Hematopoietic multipotent progenitor cell treated with erythropoietin and hydrocortisone succinate and interleukin-3 and kit ligand, for 4 days (in vitro differentiated cells): ENCODE measurements at regions not wholly inside any gene's neighbourhood (a gene's known extent, or its start where the extent isn't known, plus 50 kb on each side); places are given as distances from the start of the nearest gene placed in this dataset.
"Not testable (repeated sequence)": the region's sequence is repeated elsewhere in the genome, so short reads cannot be mapped to it uniquely, and the experiment has no call there.

Experiments used
- DNase-seq: peaks from one replicate; pipeline ENCODE4 v3.0.0-alpha.2; 2015

DNA sequence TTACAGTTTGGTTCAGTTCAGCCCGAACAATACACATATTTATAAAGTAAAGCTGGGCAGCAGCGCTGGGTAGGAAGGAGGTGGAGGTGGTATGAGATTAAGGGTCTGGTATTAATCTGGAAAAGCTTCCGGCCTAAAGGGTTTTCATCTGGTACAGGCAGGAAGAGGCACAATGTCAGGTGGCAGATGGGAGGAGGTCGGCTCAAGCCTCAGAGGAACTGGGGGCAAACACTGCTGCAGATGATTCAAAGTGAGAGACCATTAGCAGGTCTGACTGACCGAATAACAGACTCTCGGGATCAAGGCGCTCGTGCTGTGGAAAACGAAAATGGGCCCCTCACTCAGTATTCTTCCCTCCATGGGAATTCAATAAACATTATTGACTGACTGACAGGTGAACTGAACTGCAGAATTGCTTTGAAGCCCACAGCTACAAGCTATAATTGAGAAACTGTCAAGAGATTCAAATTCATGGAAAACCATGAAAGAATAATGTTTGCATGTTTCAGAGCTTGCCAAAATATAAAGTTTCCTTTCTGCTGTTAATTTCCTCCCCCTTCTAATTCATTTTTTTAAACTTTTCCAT lies 75.3 kb downstream of the TMEM167A start:
- DNase-seq = no peak

DNA sequence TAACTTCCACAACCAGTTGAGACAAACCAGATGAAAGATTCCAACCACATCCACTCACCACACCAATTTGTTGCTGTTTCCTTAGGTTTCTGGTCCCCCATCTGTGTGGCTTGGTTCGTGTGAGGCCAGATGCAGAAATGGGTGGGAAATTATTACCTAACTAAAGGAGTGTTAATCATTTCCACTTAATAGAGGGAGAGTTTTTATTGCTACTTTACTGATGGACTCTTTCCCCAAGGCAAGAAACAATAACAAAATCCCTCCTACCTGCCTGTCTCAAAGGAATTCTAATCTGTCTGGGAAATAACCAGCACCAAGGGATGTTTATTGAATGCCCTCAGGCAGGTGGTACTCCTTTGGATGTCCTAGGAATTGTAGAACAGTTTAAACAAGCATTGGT lies 76.3 kb downstream of the TMEM167A start:
- DNase-seq = no peak

DNA sequence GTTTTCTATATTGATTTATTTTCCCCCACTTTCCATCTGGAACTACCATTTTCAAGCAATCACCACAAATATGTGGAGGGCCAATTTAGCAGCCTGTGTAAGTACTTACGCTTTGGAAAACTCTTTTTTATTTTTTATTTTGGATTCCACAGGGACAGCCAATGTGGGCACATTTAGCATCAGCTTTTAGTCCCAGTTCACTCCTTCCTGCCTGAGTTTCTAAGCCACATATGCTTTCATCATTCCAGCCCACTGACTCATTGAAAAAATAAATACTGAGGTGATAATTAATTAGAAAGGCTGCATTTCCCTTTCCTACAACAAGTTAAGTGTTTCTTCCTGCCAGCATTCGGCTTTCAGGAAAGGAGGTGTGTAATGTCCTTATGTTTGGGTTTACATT lies 76.8 kb downstream of the TMEM167A start:
- DNase-seq = no peak

DNA sequence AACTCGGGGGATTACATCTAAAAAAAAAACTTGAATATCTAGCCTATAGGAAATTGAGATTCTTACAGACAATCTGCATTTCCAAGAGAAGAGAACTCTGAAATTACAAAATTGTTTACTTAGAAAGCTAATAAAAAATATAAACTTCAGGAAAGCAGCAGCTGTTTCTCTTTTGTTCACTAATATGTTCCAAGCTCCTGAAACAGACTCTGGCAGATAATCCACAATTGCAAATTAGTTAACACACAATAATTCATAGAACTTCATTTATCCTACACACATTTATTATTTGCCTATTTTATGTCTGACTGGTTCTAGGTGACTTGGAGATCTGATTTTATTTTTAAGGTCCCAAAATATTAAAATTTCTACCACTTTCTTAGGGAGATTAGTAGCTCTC lies 83.8 kb downstream of the TMEM167A start:
- no peak for DNase-seq

DNA sequence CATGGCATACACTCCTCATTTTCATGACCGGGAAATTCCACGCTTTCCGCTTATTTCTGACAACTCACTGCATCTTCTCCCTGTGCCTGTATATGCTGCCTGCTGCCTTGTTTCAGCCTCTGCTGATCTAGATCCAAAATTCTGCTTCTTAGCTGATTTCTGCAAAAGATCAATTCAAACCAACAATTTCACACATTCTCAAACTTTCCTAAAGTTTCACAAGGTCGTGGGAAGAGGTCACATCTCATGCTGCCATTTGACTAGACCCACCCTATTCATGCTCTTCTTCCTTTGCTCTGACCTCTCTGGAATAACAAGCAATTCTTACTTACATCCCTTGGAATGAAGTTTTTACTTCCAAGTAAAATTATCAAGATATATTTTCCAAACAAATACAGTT lies 84.5 kb downstream of the TMEM167A start:
- no peak for DNase-seq

DNA sequence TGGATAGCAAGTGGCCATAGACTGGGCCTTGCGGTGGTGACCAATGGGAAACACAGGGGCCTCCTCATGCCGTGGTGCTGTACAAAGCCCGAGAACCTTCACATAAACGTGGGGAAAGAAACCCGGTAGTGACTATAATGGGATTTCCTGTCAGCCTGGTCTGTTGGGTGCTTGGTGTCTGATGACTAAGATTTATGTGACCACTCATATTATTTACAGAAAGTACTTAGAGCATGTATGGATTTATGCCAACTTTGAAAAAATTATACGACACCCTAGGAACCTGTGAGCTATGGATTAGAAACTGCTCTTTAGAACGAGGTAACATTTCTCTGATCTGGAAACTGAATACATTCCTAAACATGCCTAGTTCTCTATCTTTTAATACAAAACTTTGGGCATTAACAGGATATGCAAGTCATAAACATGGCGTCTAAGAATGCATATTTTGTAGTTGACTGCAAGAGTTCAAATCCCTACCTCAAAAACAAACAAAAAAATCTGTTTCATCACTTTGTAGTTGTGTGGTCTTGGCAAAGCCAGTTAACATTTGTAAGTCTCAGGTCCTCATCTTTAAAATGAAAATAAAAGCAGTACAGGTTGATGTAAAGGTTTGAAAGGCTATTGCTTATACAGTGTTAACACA lies 85.4 kb downstream of the TMEM167A start:
- DNase-seq = peak; percentile 45

DNA sequence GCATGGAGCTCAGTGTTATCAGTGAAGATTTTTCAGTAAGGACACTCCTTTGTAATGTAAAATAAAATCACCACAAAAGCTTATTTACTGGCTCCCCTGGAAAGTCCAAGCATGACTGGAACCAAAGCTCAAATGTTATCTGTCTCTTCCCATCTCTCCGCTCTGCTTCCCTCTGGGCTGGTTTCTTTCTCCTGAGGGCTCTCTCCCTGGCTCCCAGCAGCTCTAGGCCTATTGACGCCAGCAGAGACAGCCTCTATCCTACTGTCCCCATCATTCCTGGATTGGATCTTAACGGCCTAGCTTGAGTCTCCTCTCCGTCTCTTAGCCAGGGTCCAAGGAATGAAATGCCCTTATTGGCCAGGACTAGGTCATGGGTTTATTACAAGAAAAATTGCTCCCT lies 86.1 kb downstream of the TMEM167A start:
- no peak for DNase-seq

DNA sequence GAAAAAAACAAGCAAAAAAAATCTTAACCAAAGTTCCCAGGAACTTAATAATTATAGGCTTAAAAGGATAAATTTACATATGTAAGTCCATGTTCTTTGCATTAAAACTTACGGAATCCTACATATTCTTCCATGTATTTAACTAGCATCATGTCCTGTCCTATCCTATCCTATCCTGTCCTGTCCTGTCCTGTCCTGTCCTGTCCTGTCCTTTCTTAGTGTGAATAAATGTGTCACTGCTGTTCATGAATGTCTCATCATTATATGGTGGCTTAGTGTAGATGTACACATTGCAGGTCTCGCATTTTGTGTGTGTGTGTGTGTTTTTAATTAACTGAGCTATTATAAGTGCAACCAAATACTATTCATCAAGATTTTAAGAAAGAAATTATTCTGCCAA lies 90.0 kb downstream of the TMEM167A start:
- DNase-seq = no peak

DNA sequence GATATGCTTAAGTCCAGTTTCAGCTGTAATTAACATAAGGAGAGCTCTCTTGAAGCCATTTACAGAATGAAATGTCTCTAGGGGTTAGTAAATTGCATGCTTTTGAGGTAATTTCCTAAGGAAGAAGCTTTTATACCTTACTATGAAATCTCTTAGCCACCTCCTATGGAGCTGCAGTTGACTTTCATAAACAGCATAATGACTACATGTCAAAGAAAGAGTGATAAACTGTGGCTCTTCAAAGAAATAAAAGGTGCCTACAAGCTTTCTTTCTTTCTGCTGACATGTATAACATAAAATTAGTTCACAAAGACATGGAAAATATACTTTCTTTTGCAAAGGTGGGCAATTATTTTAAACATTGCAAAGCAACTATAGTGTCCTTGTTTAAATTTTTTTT lies 90.8 kb downstream of the TMEM167A start:
- DNase-seq = no peak

DNA sequence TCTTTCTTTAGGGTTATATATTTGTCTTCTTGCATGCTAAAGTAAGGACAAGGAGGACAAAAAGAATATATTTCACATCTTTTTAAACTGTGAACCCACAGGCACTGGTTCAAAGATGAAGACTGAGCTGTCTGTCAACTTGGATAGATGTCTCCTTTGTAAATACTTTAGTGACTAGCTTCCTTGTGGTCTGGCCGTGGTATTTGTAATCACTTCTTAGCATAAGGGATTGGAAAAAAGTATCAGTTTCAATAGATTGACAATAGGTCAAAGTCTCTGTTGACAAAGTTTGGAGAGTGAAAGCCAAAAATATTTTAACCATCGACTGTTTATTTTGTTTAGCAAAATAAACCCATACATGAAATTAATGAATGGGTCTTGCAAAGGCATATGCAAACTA lies 91.4 kb downstream of the TMEM167A start:
- no peak for DNase-seq

DNA sequence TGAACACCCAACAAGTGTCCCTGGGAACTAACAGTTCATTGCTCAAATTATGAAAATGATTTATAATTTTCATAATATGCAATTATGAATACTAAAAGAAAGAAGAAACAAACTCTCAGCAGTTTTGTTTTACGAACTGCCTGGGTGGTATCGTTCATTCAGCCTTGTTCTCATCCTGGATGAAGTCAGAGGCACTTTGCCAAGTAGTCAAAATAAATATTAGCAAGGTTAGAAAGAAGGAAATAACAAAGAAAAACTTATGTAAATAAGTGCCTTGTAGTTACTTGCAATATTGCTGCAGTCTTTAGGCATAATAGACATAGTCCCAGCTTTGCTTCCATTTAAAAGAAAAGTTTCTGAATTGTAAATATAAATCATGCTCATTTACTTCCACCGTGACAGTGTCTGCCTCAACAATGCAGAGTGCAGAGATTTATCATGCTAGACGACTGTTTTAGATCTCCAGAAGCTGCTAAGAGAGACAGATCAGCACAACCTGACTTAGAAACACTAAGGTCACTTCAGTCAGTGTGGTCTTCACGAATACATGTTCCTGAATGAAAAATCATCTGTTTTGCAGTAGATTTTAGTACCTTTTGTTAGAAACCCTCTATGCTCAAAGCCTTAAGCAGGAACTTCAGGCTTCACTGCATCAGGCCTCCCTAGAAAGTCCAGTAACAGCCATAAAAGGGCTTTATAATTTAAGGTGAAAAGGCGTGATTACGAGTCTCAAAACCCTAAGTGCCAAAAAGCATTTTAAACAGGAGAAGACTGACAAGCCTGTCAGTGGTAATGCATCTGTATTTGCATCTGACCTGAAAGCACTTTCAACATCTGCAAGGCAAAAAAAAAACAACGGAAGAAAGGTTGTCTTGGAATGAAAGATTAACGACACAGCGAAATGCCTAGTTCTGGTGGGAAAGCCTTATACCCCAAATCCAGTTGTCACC lies 92.1 kb downstream of the TMEM167A start:
- DNase-seq = no peak

DNA sequence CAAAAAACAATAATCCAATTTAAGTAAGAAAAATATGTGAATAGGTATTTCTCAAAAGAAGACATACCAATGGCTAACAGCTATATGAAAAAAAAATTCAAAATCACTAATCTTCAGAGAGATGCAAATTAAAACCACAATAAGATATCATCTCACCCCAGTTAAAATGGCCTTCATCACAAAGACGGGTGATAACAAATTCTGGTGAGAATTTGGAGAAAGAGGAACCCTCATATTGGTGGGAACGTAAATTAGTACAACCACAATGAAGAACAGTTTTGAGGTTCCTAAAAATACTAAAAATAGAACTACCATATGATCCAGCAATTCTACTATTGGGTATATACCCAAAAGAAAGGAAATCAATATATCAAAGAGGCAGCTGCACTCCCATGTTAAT lies 94.3 kb downstream of the TMEM167A start:
- peak; percentile 63 for DNase-seq

DNA sequence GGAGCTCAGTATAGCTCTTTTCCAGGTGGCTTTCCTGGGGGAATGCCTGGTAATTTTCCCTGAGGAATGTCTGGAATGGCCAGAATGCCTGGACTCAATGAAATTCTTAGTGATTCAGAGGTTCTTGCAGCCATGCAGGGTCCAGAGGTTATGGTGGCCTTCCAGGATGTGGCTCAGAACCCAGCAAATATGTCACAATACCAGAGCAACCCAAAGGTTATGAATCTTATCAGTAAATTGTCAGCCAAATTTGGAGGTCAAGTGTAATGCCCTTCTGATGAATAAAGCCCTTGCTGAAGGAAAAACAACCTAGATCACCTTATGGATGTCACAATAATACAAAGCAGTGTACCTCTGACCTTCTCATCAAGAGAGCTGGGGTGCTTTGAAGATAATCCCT lies 100.3 kb downstream of the TMEM167A start:
- not testable (repeated sequence) for DNase-seq

DNA sequence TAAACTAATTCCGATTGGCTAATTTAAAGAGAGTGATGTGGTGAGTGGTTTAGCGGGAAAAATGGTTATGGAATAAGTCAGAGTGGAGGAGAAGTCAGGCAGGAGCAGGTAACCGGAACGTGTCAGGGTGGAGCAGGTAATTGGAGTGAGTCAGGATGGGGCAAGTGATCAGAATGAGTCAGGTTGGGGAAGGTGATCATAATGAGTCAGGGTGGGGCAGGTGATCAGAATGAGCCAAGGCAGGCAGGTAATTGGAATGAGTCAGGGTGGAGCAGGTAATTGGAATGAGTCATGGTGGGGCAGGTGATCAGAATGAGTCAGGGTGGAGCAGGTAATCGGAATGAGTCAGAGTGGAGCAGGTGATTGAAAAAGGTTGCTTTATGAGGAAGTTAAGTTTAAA lies 101.4 kb downstream of the TMEM167A start:
- DNase-seq = no peak

DNA sequence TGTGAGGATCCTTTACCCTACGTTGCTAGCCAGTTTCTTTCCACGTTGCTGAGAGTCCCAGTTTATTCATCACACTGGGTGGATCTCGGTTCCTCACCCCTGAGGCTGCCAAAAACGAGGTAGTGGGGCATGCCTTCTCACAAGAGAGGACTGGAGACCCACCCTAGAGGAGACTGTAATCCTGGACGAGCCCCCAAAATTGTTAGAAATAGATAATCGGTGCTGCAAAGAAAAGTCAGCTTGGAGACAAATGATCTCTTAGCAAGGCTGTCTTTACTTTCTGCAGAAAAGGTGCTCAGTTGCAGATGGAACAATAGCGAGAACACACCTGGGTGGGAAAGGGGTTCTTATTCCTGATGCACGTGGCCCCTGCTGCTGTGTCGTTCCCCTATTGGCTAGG lies 101.8 kb downstream of the TMEM167A start:
- no peak for DNase-seq

DNA sequence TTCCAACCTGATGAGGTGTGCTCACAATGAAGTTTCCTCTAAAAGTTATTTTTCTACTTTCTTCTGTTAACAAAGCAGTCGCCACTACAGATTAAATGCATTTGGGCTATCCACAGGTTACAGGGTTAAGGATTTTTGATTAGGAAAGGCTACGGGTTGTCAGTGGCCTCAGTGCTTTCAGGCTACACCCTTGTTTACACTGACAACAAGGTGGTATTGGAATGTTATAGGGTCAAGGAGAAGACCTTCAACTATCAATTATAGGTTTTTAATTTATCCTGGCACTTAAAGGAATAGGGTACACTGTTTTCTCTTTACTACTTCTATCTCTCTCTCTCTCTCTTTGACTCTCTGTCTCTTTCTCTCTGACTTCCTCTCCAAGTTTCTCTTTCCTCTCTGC lies 102.8 kb downstream of the TMEM167A start:
- DNase-seq = not testable (repeated sequence)

DNA sequence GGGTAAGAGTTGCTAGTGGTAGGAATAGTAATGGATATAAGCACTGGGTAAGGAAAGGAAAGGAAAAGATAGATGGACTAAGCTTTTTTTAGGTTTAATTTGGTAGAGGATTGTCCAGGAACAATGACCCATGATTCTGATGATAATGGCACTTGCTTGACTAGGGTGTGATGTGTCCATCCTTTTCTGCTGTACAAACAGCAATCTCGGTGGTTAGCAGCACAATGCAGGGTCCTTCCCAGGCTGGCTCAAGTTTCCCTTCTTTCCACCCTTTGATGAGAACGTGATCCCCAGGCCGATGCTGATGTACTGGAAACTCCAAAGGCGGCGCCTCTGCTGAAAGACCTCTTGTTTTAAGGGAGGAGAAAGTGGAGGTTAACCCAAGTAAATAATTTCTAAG lies 105.3 kb downstream of the TMEM167A start:
- no peak for DNase-seq

DNA sequence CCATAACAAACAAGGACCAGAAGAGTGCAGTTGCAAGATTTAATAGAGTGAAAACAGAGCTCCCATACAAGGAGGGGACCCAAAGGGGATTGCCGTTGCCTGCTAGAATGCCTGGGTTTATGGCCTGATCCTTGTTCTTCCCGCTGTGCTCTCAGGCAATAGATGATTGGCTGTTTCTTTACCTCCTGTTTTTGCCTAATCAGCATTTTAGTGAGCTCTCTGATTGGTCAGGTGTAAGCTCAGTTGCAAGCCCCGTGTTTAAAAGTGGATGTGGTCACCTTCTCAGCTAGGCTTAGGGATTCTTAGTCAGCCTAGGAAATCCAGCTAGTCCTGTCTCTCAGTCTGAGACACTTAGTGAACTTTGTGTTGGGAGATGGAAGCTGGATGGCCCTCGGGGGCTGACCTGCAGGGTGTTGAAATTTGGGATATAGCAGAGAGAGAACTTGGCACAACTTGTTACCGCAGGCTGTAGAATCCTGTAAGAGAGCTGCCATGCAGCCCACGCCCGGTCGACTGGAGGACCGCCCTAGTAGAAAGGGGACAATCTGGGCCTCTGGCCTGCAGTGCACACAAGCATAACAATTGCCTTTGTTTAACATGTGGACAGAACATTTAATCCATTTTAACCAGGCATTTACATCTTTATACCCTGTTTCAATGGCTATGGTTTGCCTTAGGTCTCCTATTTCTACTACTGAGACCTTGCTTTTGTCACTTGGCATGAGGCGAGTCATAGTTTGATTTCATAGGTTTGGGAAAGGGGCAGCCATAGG lies 106.0 kb downstream of the TMEM167A start:
- DNase-seq = not testable (repeated sequence)

DNA sequence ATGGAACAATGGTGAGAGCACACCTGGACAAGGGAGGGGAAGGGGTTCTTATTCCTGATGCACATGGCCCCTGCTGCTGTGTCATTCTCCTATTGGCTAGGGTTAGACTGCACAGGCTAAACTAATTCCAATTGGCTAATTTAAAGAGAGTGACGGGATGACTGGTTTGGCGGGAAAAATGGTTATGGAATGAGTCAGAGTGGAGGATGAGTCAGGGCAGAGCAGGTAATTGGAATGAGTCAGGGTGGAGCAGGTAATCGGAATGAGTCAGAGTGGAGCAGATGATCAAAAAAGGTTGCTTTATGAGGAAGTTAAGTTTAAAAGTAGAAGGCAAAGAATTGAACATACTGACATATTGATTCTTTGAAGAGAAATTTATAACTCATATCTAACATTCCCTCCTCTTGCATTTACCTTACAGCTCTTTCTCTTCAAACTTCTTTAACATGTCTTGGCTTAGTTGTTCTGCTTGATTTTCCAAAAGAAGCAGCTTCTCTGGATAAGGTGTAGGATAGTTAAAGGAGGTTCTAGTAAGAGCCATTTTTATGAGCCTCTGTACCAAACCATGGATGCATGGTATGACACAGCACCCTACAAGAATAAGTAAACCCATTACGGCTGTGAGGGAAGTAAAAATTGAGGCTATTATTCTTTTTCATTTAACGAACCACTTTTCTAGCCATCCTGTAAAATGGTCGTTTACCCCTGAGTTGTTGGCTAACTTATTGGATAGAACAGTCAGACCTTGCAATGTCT lies 107.8 kb downstream of the TMEM167A start:
- DNase-seq = not testable (repeated sequence)

DNA sequence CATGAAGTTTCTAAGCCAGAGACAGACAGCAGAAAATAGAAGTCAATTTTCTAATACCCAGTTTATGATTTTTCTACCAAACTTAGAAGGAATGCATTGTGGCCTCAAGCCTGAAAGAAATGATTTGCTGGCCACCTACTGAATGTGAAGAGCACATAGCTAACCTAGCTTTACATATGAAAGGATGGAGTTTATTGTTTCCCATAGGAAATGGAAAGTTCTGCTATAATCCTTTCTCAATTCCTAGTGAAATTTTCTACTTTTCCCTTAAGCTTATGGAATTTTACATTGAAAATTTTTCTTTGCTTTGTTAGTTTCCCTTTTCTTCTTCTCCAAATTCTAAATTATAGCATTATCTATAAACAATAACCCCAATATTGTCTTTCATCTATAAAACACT lies 110.1 kb downstream of the TMEM167A start:
- DNase-seq = no peak

DNA sequence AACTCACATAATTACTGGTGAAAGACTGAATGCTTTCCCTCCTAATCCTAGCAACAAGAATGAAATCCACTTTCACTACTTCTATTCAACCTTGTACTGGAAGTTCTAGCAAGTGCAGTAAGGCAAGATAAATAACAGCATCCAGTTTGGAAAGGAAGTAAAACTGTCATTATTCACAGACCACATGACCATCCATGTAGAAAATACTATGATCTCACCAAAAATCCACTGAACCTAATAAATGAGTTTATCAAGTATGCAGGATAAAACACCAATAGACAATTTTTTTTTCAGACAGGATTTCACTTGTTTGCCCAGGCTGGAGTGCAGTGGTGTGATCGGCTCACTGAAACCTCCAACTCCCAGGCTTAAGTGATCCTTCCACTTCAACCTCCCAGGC lies 117.7 kb downstream of the TMEM167A start:
- no peak for DNase-seq

DNA sequence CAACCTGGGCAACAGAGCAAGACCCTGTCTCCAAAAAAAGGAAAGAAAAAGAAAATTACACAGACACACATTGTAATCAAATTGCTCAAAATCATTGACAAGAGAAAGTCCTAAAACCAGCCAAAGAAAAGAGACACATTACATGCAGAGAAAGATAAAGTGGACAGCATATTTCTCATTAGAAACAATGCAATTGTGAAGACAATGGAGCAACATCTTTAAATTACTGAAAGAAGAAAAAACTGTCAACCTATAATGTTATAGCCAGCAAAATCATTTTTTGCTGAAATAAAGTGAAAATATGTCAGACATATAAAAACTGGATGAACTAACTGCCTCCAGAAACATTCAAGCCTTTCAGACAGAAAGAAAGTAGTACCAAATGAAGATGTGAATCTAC lies 120.6 kb downstream of the TMEM167A start:
- no peak for DNase-seq

DNA sequence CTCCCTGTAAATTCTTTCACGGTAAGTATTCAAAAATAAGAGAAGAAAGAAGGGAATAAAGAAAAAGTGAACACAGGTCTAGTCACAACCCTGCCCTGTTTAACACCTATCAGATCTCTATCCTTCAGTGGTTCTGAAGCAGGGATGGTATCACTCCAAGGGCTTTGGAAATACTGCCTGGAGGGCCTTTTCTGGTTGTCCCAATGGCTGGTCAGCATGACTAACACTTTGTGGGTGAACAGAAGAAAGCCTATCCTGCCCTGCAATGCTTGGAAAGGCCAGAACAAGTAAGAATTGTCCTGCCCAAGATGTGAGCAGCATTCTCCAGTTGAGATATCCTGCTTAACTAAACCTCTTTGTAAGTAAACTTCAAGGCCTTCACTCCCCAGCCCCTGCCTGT lies 124.9 kb downstream of the TMEM167A start:
- DNase-seq = no peak
